Neural cell (in vitro differentiated cells): ENCODE measurements at regions not wholly inside any gene's neighbourhood (a gene's known extent, or its start where the extent isn't known, plus 50 kb on each side); places are given as distances from the start of the nearest gene placed in this dataset.

ENCODE experiments used
- EP300 ChIP-seq: fragments of 450-650 bp; conservative IDR thresholded peaks from 2 replicates; pipeline ENCODE4 v1.6.1; 2014; ENCODE audit warnings: antibody characterized with exemption, mild to moderate bottlenecking, moderate library complexity; ENCODE audit not compliant: poor library complexity, severe bottlenecking
- EZH2 ChIP-seq: fragments of 200-600, 300-800 bp; shearing (Covaris generic), sonication (generic); IDR thresholded peaks from 2 replicates; pipeline ENCODE4 v1.6.1; 2014; ENCODE audit warnings: antibody characterized with exemption, low read length, borderline replicate concordance, mild to moderate bottlenecking; ENCODE audit not compliant: insufficient read depth, poor library complexity, severe bottlenecking
- REST ChIP-seq: IDR thresholded peaks from 2 replicates; pipeline ENCODE4 v1.6.1; 2012; ENCODE audit warnings: borderline replicate concordance
- TF ChIP-seq, protein P1 (sequence below): fragments of 450-650 bp; IDR thresholded peaks from 2 replicates; pipeline ENCODE4 v1.5.1; 2014; ENCODE audit warnings: antibody characterized with exemption, mild to moderate bottlenecking, moderate library complexity; ENCODE audit not compliant: poor library complexity, severe bottlenecking

- TF ChIP-seq EZH2 (no peak), EP300 (no peak), REST (no peak)
- TF ChIP-seq, protein P1, sequence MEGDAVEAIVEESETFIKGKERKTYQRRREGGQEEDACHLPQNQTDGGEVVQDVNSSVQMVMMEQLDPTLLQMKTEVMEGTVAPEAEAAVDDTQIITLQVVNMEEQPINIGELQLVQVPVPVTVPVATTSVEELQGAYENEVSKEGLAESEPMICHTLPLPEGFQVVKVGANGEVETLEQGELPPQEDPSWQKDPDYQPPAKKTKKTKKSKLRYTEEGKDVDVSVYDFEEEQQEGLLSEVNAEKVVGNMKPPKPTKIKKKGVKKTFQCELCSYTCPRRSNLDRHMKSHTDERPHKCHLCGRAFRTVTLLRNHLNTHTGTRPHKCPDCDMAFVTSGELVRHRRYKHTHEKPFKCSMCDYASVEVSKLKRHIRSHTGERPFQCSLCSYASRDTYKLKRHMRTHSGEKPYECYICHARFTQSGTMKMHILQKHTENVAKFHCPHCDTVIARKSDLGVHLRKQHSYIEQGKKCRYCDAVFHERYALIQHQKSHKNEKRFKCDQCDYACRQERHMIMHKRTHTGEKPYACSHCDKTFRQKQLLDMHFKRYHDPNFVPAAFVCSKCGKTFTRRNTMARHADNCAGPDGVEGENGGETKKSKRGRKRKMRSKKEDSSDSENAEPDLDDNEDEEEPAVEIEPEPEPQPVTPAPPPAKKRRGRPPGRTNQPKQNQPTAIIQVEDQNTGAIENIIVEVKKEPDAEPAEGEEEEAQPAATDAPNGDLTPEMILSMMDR, result no peak
Observed at GRCh38 chr4:19033816-19034733, 1012.5 kb upstream of the LCORL start.
